ENCODE measurements at regions not wholly inside any gene's neighbourhood (a gene's known extent, or its start where the extent isn't known, plus 50 kb on each side); places are given as distances from the start of the nearest gene placed in this dataset.

DNA sequence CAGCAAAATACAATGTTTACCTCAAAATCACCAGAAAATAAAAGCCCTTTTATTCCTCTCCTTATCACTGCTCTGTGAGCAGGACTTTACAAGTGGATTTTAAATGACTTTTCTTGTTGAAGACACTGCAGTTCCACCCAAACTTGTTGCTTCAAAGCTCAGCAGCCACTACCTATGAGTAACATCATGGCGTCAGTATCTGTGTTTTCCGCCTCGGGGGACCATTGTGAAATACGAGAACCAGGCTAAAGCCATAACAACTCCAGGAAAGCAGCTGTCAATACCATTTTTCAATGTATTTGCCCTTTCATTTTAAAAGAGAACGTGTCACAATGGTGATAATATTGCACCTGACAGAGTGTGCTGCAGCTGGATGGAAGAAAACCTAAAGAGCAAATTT is 284.0 kb upstream of the RNF32 start:
- TF ChIP-seq, protein P1, sequence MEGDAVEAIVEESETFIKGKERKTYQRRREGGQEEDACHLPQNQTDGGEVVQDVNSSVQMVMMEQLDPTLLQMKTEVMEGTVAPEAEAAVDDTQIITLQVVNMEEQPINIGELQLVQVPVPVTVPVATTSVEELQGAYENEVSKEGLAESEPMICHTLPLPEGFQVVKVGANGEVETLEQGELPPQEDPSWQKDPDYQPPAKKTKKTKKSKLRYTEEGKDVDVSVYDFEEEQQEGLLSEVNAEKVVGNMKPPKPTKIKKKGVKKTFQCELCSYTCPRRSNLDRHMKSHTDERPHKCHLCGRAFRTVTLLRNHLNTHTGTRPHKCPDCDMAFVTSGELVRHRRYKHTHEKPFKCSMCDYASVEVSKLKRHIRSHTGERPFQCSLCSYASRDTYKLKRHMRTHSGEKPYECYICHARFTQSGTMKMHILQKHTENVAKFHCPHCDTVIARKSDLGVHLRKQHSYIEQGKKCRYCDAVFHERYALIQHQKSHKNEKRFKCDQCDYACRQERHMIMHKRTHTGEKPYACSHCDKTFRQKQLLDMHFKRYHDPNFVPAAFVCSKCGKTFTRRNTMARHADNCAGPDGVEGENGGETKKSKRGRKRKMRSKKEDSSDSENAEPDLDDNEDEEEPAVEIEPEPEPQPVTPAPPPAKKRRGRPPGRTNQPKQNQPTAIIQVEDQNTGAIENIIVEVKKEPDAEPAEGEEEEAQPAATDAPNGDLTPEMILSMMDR (conservative IDR thresholded peaks at IDR 0.05; ENCODE audit: low read depth, low read length): no peak
- no peak for TF ChIP-seq CEBPB (IDR thresholded peaks at IDR 0.05; ENCODE audit: low read depth, low read length)
